ENCODE measurements at regions not wholly inside any gene's neighbourhood (a gene's known extent, or its start where the extent isn't known, plus 50 kb on each side); places are given as distances from the start of the nearest gene placed in this dataset.

GRCh38 chr5:148012801-148013200 is 51.0 kb upstream of the SPINK5 start:
- no peak for DNase-seq

- DNase-seq = peak; percentile 64
These were observed 52.2 kb upstream of the SPINK5 start for GRCh38 chr5:148011398-148012137.

GRCh38 chr5:148005788-148006520 is 57.8 kb upstream of the SPINK5 start:
- peak; percentile 16 for DNase-seq

- DNase-seq = no peak
These were observed 60.6 kb upstream of the SPINK5 start for GRCh38 chr5:148003226-148003625.

- no peak for DNase-seq
These were observed 61.3 kb upstream of the SPINK5 start for GRCh38 chr5:148002451-148002850.

GRCh38 chr5:148000036-148000435 is 63.7 kb upstream of the SPINK5 start:
- DNase-seq = no peak

GRCh38 chr5:147998704-147999103 is 65.1 kb upstream of the SPINK5 start:
- DNase-seq = no peak

- DNase-seq = no peak
These were observed 66.3 kb upstream of the SPINK5 start for GRCh38 chr5:147997486-147997885.

- DNase-seq = no peak
These were observed 67.4 kb upstream of the SPINK5 start for GRCh38 chr5:147996379-147996778.

- no peak for DNase-seq
These were observed 67.9 kb upstream of the SPINK5 start for GRCh38 chr5:147995846-147996245.

GRCh38 chr5:147989994-147990393 is 73.8 kb upstream of the SPINK5 start:
- no peak for DNase-seq

GRCh38 chr5:147989239-147989638 is 74.5 kb upstream of the SPINK5 start:
- DNase-seq = no peak

GRCh38 chr5:147986134-147986757 is 77.5 kb upstream of the SPINK5 start:
- DNase-seq = no peak

- DNase-seq = no peak
These were observed 78.2 kb upstream of the SPINK5 start for GRCh38 chr5:147985608-147986007.

GRCh38 chr5:147983742-147984141 is 77.4 kb upstream of the C5orf46 start:
- no peak for DNase-seq

GRCh38 chr5:147981074-147981473 is 74.7 kb upstream of the C5orf46 start:
- DNase-seq = no peak

- no peak for DNase-seq
These were observed 73.4 kb upstream of the C5orf46 start for GRCh38 chr5:147979761-147980160.

GRCh38 chr5:147972076-147972840 is 65.9 kb upstream of the C5orf46 start:
- DNase-seq = no peak

- no peak for DNase-seq
These were observed 65.1 kb upstream of the C5orf46 start for GRCh38 chr5:147971472-147971871.

- DNase-seq = no peak
These were observed 62.5 kb upstream of the C5orf46 start for GRCh38 chr5:147968855-147969254.

- no peak for DNase-seq
These were observed 60.5 kb upstream of the C5orf46 start for GRCh38 chr5:147966829-147967228.

GRCh38 chr5:147966326-147966725 is 60.0 kb upstream of the C5orf46 start:
- no peak for DNase-seq

- DNase-seq = no peak
These were observed 59.4 kb upstream of the C5orf46 start for GRCh38 chr5:147965715-147966114.
